Keratinocyte (primary cell): ENCODE measurements at regions not wholly inside any gene's neighbourhood (a gene's known extent, or its start where the extent isn't known, plus 50 kb on each side); places are given as distances from the start of the nearest gene placed in this dataset.

Experiments
- DNase-seq: peaks from one replicate; pipeline ENCODE4 v3.0.0-alpha.2; 2011; ENCODE audit warnings: low read depth, missing footprints, low spot score
- FAIRE-seq: peaks from 2 replicates; lab custom pipeline; 2011; peaks lifted over from hg19 to GRCh38; lab: Jason Lieb, UNC
- H2AFZ ChIP-seq: 2 replicates; pipeline ENCODE4 v1.6.0; 2012; ENCODE audit warnings: low read length, control low read depth, inconsistent platforms; ENCODE audit not compliant: control insufficient read depth
- H3K27ac ChIP-seq: 2 replicates; pipeline ENCODE4 v1.5.1; 2011; ENCODE audit warnings: low read length; ENCODE audit not compliant: control insufficient read depth, insufficient read depth
- H3K27me3 ChIP-seq: 3 replicates; pipeline ENCODE4 v1.6.0; 2011; ENCODE audit warnings: low read length; ENCODE audit not compliant: control insufficient read depth, insufficient read depth; ENCODE audit errors: extremely low read depth
- H3K36me3 ChIP-seq, 2 experiments: 2 replicates in 1 of 2; 3 replicates in 1 of 2; pipeline ENCODE4 v1.5.1; 2011; ENCODE audit warnings: low read length in 2 of 2, mild to moderate bottlenecking in 1 of 2; ENCODE audit not compliant: control insufficient read depth in 2 of 2, insufficient read depth in 2 of 2; ENCODE audit errors: extremely low read depth in 1 of 2
- H3K4me1 ChIP-seq: 3 replicates; pipeline ENCODE4 v1.5.1; 2011; ENCODE audit warnings: low read length; ENCODE audit not compliant: control insufficient read depth, insufficient read depth; ENCODE audit errors: extremely low read depth
- H3K4me2 ChIP-seq: 3 replicates; pipeline ENCODE4 v1.6.0; 2011; ENCODE audit warnings: low read depth, low read length; ENCODE audit not compliant: control insufficient read depth, insufficient read depth; ENCODE audit errors: extremely low read depth
- H3K4me3 ChIP-seq, 3 experiments: fragments of 200-600 bp in 1 of 3; sonication (generic) in 1 of 3; 2 replicates in 2 of 3; 3 replicates in 1 of 3; pipeline ENCODE4 v1.5.1; 2011 to 2016; ENCODE audit warnings: low read length in 3 of 3, mild to moderate bottlenecking in 3 of 3, control low read depth in 2 of 3, inconsistent platforms in 1 of 3, low read depth in 1 of 3, mixed read lengths in 1 of 3, mixed run types in 1 of 3, moderate library complexity in 1 of 3; ENCODE audit not compliant: control insufficient read depth in 2 of 3, insufficient read depth in 2 of 3; ENCODE audit errors: extremely low read depth in 1 of 3
- H3K79me2 ChIP-seq: 2 replicates; pipeline ENCODE4 v1.6.0; 2012; ENCODE audit warnings: low read length; ENCODE audit not compliant: control insufficient read depth, insufficient read depth
- H3K9ac ChIP-seq: 3 replicates; pipeline ENCODE4 v1.6.0; 2011; ENCODE audit warnings: low read length; ENCODE audit not compliant: control insufficient read depth, insufficient read depth; ENCODE audit errors: extremely low read depth
- H3K9me1 ChIP-seq: 3 replicates; pipeline ENCODE4 v1.6.0; 2011; ENCODE audit warnings: low read length; ENCODE audit not compliant: control insufficient read depth, insufficient read depth; ENCODE audit errors: extremely low read depth
- H3K9me3 ChIP-seq: 2 replicates; pipeline ENCODE4 v1.5.1; 2012; ENCODE audit warnings: low read depth, low read length; ENCODE audit not compliant: control insufficient read depth
- H4K20me1 ChIP-seq: 3 replicates; pipeline ENCODE4 v1.6.0; 2011; ENCODE audit warnings: low read length; ENCODE audit not compliant: control insufficient read depth, insufficient read depth; ENCODE audit errors: extremely low read depth
- CTCF ChIP-seq, 3 experiments: IDR thresholded peaks in 1 of 3; conservative IDR thresholded peaks in 1 of 3; optimal IDR thresholded peaks in 1 of 3; 2 replicates in 2 of 3; 3 replicates in 1 of 3; pipeline versions ENCODE3 to v1.5.1; 2011; ENCODE audit warnings: low read length in 3 of 3, mild to moderate bottlenecking in 3 of 3, moderate library complexity in 2 of 3, control low read depth in 1 of 3, inconsistent platforms in 1 of 3; ENCODE audit not compliant: insufficient read depth in 2 of 3; ENCODE audit errors: extremely low read depth in 1 of 3
- EZH2 ChIP-seq: IDR thresholded peaks from one replicate; pipeline ENCODE4 v1.6.1; 2012; ENCODE audit warnings: inconsistent platforms, mild to moderate bottlenecking, low read length, moderate library complexity
- dilution Hi-C: fragments of 300-500 bp; cut with MboI; formaldehyde crosslinking; loops from one replicate; pipeline ENCODE4 v1.7.0; 2020; ENCODE audit warnings: low sequenced_read_pairs; ENCODE audit not compliant: extremely low pct_ligation_motif_present

DNA sequence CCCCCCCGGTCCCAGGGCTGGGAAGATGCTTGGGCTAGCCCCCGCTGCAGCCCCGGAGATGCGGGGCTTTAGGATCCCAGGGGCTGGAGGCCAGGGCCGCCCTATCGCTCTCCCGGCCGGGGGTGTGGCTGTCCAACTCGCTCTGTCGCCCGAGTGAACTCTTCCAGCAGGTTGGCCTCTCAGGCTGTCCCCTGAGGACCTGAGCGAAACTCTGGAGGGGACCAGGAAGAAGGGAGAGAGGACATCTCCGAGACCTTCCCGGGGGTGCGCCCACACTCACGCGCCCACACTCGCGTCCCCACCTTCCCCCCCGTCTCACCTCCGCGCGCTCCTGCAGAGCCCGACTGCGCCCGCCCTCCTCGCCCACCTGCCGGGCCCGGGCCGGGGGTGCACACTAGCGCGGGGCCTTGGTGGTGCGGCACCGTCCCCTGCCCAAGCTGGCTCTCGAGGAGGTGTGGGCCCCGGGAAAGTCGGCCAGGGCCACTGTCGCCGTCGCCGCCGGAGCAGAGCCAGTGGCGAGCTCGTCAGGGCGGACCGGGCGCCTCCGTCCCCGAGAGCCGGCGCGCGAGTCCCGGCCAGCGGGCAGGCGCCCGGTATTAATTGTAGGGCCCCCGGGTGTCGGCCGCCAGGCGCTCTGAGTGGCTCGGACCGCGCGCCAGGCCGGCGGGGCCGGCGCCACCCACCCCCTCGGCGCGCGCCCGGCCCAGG is 101.7 kb upstream of the SVIL start:
- Histone ChIP-seq H3K9me3 (no peaks in the 10 kb centered on the region), H3K4me3 (peak overlapping the region; percentile 62 to 87 (median 68)), H2AFZ (peak overlapping the region; percentile 85), H3K27ac (peak overlapping the region; percentile 76), H3K36me3 (peaks cover 0 to 3% of the 10 kb centered on the region in 2 experiments), H3K9me1 (no peaks in the 10 kb centered on the region), H3K27me3 (no peaks in the 10 kb centered on the region), H3K9ac (peak overlapping the region; percentile 87), H3K79me2 (peaks cover 36% of the 10 kb centered on the region), H3K4me2 (peak overlapping the region; percentile 95), H3K4me1 (peaks cover 21% of the 10 kb centered on the region), H4K20me1 (no peaks in the 10 kb centered on the region)
- no peak for DNase-seq
- dilution Hi-C loops, result no loop called here
- no peak for TF ChIP-seq CTCF (optimal IDR thresholded peaks at IDR 0.05 in 1 of 3, IDR thresholded peaks at IDR 0.05 in 1 of 3, conservative IDR thresholded peaks at IDR 0.05 in 1 of 3; ENCODE audit: extremely low read depth in 1 of 3, insufficient read depth in 2 of 3, low read length in 3 of 3)
- no peak for TF ChIP-seq EZH2
- no peak for FAIRE-seq

DNA sequence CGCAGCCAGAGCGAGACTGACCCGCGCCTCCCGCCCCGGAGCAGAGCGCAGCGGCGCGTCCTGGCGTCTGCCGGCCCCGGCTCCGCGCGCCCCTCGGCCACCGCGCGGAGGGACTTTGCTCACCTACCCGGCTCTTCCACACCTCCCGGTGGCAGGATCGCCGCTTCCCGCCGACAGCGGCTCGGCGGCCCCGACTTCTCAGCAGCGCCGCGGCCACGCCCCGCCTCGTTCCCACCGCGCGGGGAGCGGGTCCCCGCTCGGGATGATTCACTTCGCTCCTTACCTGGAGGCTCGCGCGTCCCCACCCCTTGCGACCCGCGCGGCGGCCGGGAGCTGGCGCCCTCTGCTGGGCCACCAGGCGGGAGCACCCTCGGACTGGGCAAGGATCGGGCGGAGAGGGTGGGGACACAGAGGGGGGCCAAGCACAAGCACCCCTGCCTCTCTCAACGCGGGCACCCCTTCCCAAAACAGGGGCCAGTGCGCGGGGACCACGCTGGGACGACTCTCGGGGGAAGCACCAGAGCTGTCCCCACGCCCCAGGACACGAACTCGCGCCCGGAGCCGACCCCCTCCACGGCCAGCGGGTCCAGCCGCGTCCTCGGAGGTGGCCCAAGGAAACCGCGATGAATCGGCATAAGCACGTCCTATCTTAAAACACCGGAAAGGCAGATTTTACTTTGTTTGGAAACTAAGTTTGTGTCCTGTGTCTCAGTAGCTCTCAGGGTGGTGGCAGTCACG is 101.0 kb upstream of the SVIL start:
- H3K27me3 ChIP-seq, result no peaks in the 10 kb centered on the region
- no peaks in the 10 kb centered on the region for H3K9me3 ChIP-seq
- dilution Hi-C loops, result no loop called here
- H3K4me3 ChIP-seq, result peak overlapping the region; percentile 62 to 87 (median 68)
- H3K27ac ChIP-seq, result peak overlapping the region; percentile 76
- peaks cover 43% of the 10 kb centered on the region for H3K79me2 ChIP-seq
- FAIRE-seq, result no peak
- H3K9me1 ChIP-seq, result no peaks in the 10 kb centered on the region
- no peaks in the 10 kb centered on the region for H4K20me1 ChIP-seq
- peak overlapping the region; percentile 95 for H3K4me2 ChIP-seq
- peak; percentile 50 to 92 (median 88) for TF ChIP-seq CTCF (optimal IDR thresholded peaks at IDR 0.05 in 1 of 3, IDR thresholded peaks at IDR 0.05 in 1 of 3, conservative IDR thresholded peaks at IDR 0.05 in 1 of 3; ENCODE audit: extremely low read depth in 1 of 3, insufficient read depth in 2 of 3, low read length in 3 of 3)
- no peak for TF ChIP-seq EZH2
- peaks cover 21% of the 10 kb centered on the region for H3K4me1 ChIP-seq
- DNase-seq, result no peak
- peak overlapping the region; percentile 85 for H2AFZ ChIP-seq
- peaks cover 0 to 5% of the 10 kb centered on the region in 2 experiments for H3K36me3 ChIP-seq
- peak overlapping the region; percentile 87 for H3K9ac ChIP-seq
